GM19452 (cell line): ENCODE measurements at regions not wholly inside any gene's neighbourhood (a gene's known extent, or its start where the extent isn't known, plus 50 kb on each side); places are given as distances from the start of the nearest gene placed in this dataset.

ENCODE experiments used
- ATAC-seq: cut with Tn5 transposase; IDR thresholded peaks from one replicate; pipeline ENCODE4 v1.9.1; 2021; ENCODE audit not compliant: unreplicated experiment

GRCh38 chr4:128571747-128572146 is 237.8 kb upstream of the JADE1 start:
- ATAC-seq, result no peak

GRCh38 chr4:128570387-128570975 is 239.0 kb upstream of the JADE1 start:
- no peak for ATAC-seq

GRCh38 chr4:128566693-128567092 is 242.8 kb upstream of the JADE1 start:
- ATAC-seq, result no peak

- ATAC-seq, result no peak
These were observed 243.8 kb upstream of the JADE1 start for GRCh38 chr4:128565565-128566186.

DNA sequence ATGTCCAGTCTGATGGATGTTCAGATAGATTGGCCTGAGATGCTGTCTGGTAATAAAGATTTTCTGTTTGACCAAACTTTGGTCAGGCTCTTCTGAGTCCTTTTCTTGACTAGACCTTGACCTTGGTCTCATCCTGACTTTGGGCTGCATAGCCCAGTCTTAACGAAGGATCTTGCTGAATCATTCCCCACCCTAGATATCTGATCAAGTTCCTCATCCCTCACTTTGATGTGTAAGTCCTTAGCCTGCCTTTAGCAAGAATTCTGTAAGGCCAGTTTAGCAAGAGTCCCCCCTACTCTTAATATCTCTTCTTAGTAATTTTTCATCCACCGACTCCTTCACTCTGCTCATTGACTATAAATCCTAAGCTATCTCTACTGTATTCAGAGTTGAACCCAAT is 244.4 kb upstream of the JADE1 start:
- ATAC-seq, result no peak

- ATAC-seq, result no peak
These were observed 245.3 kb upstream of the JADE1 start for GRCh38 chr4:128564081-128564630.

DNA sequence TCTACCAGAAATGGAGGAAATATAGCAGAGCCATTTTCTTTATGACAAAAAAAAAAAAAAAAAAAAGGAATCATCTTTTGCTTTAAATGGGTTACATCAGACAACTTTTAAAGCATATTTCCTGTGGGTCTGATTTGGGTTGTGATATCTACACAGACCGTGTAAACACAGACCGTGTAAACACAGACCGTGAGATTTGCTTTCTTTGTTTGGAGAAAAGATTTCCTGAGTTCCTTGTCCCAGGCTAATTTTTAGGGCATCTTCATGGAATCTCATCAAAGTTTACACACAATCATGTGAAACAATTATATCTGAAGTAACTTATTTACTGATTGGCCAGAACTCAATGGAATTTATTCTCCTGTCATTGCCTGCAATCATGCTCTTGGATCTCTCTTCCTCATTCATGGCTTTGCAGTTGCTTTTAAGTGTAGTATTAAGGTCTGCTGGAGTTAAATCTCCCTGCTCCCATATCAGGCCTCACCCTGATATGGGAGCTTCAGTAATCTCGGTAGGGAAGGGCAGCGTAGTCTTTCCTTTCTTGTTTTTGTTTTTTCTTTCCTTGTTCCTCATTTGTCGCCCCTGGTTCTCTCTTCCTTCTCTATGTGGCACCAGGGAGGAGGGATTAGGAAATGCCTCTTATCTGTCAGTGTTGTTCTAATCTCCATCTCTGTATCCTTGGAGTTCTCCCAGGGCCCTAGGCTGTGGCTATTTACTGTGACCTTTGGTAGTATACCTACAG is 248.6 kb upstream of the JADE1 start:
- no peak for ATAC-seq

DNA sequence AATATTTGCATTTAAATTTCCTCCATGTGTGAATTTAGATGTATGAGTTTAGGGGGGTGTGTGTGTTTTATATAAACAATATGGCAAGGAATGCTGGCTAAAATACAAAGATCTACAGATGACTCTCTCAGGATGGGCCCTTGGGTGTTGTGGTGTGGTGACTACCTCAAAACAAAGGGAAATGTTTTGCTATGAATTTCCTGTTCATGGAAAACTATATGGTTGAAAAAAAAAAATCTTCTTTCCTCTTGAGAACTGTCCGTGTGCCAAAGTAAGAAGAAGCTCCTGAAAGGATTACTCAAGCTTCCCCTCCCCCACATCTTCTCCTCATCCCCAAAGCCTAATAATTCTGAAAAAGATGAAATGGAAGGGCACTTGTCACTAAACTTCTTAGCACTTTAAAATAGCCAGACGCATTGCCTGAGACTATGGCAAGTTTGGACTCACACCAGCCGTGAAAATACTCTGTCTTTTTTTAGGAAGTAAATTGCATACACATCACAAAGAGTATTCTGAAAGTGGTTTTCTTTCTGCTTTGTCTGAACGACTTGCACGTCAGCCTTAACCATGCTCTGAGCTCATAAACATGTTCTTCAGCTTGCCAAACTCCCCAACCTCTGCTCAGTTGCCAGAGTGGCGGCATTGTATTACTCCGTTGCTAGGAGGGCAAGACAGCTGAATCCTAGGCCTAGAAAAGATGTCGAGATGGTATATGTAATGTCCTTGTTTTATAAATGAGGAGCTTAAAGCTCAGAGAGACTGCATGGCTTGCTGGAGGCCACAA is 250.4 kb upstream of the JADE1 start:
- no peak for ATAC-seq

- no peak for ATAC-seq
These were observed 252.7 kb upstream of the JADE1 start for GRCh38 chr4:128556756-128557155.

GRCh38 chr4:128553686-128554515 is 255.6 kb upstream of the JADE1 start:
- ATAC-seq, result no peak

- no peak for ATAC-seq
These were observed 257.0 kb upstream of the JADE1 start for GRCh38 chr4:128552586-128552907.

GRCh38 chr4:128551280-128551679 is 258.2 kb upstream of the JADE1 start:
- ATAC-seq, result no peak

GRCh38 chr4:128550060-128550459 is 259.4 kb upstream of the JADE1 start:
- no peak for ATAC-seq

GRCh38 chr4:128549636-128550035 is 259.9 kb upstream of the JADE1 start:
- no peak for ATAC-seq

DNA sequence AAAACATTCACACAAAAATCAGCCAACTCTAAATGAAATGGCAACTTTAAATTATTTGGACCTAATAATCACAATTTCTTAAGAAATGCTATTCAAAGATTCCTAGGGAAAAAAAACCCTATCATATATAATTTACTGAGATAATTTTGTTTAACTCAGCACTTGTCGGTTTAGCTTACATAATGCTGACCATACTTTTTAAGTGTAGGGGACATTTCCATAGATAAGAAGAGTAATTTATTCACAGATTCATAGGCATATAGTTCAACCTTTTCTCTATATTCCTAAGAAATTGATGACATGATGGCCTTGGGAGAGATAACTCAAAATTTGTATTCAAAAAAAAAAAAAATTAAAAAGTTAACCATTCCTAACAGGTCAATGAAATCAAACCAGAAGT is 260.8 kb upstream of the PGRMC2 start:
- no peak for ATAC-seq

DNA sequence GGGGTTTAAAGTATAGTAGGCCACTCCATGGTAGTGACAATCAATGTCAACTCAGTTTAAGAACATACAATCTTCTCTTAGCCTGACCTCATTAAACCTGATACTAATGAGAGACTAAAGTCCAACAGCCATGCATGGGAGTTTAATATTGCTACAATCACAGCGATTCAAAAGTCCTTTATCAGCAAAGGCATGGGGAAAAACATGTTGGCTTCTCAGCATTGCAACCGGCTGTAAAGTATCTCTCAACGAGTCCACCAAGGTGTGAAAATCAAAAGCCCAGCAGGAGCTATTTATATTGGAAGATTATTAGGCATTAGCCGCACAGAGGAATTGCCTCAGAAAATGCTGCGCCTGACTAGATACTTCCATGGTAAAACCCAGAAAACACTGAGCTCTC is 256.7 kb upstream of the PGRMC2 start:
- ATAC-seq, result no peak

DNA sequence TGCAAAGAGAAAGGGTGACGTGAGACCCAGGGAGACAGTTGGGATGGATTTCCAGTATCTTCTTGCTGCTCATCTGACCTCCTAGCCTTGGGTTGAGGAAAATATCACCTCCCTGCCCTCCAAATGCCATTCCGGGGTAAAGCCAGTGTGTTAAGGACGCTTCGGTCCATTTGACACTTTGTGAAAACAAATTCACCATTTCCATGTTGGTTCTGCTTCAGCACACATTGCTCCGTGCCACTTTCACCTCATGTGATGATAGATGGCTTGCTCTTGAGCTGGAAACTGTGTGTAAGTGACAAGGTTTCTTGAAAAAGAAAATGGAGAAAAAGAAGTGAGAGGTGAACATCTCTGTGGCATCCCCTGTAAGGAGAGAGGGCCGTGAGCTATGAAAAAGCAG is 256.1 kb upstream of the PGRMC2 start:
- no peak for ATAC-seq

DNA sequence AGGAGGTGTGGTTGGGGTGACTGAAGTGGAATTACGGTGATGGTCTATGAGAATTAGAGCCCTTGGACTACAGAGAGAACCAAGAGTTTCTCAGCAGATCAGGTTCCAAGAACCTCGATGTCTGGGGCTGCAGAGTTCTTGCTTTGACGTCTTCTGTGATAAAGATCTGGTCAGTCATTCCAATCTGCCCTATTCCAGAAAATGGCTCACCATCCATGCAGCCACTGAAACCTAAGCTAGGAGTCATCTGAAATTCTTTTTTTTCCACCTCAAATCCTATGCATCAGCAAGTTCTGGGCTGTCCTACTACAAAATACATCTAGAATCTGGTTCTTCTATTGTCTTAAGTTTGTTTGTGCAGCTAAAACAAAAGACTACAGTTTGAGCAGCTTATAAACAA is 254.4 kb upstream of the PGRMC2 start:
- no peak for ATAC-seq

- no peak for ATAC-seq
These were observed 252.5 kb upstream of the PGRMC2 start for GRCh38 chr4:128540122-128540521.

- ATAC-seq, result no peak
These were observed 250.7 kb upstream of the PGRMC2 start for GRCh38 chr4:128538111-128538882.
